Nephron (organoid): ENCODE measurements at regions not wholly inside any gene's neighbourhood (a gene's known extent, or its start where the extent isn't known, plus 50 kb on each side); places are given as distances from the start of the nearest gene placed in this dataset.

Source experiments
- H3K27ac Mint-ChIP-seq, 3 experiments: 2 replicates each; pipeline ENCODE4 v1.8.0; 2020; ENCODE audit warnings: mixed read lengths in 3 of 3, mild to moderate bottlenecking in 2 of 3, moderate library complexity in 1 of 3
- H3K27me3 Mint-ChIP-seq: 2 replicates; pipeline ENCODE4 v1.8.0; 2021; ENCODE audit warnings: low read depth, mild to moderate bottlenecking, moderate library complexity, mixed read lengths
- H3K36me3 Mint-ChIP-seq: 2 replicates; pipeline ENCODE4 v1.8.0; 2020; ENCODE audit warnings: low read depth, mixed read lengths
- H3K4me1 Mint-ChIP-seq: 2 replicates; pipeline ENCODE4 v1.8.0; 2020; ENCODE audit warnings: mixed read lengths
- H3K4me3 Mint-ChIP-seq, 3 experiments: 2 replicates each; pipeline ENCODE4 v1.8.0; 2020; ENCODE audit warnings: mild to moderate bottlenecking in 3 of 3, mixed read lengths in 3 of 3, moderate library complexity in 2 of 3
- H3K9me3 Mint-ChIP-seq: 2 replicates; pipeline ENCODE4 v1.8.0; 2020; ENCODE audit warnings: mixed read lengths
- CTCF ChIP-seq, 3 experiments: fragments of 200-600 bp; sonication (generic); IDR thresholded peaks; one replicate each; pipeline ENCODE4 v1.5.0; 2021; ENCODE audit warnings: antibody characterized with exemption in 3 of 3; ENCODE audit not compliant: unreplicated experiment in 3 of 3

- H3K27ac Mint-ChIP-seq: peak overlapping the region; percentile 81 to 87 (median 82)
- no peaks in the 10 kb centered on the region for H3K27me3 Mint-ChIP-seq
- H3K9me3 Mint-ChIP-seq: no peaks in the 10 kb centered on the region
- H3K4me3 Mint-ChIP-seq: no peak overlapping the region
- H3K36me3 Mint-ChIP-seq: no peaks in the 10 kb centered on the region
- peaks cover 55% of the 10 kb centered on the region for H3K4me1 Mint-ChIP-seq
- no peak for TF ChIP-seq CTCF (IDR thresholded peaks at IDR 0.05; ENCODE audit: unreplicated experiment in 3 of 3)
Measured at GRCh38 chr14:61213191-61213621, 67.9 kb downstream of the TMEM30B start.

GRCh38 chr14:61212546-61212945 lies 68.6 kb downstream of the TMEM30B start:
- Mint-ChIP-seq H3K27me3 (no peaks in the 10 kb centered on the region), H3K4me1 (peaks cover 49% of the 10 kb centered on the region), H3K36me3 (no peaks in the 10 kb centered on the region), H3K4me3 (no peak overlapping the region), H3K27ac (peak overlapping the region; percentile 81 to 87 (median 82)), H3K9me3 (no peaks in the 10 kb centered on the region)
- TF ChIP-seq CTCF (IDR thresholded peaks at IDR 0.05; ENCODE audit: unreplicated experiment in 3 of 3): no peak

GRCh38 chr14:61211476-61212255 lies 69.5 kb downstream of the TMEM30B start:
- H3K27me3 Mint-ChIP-seq: no peaks in the 10 kb centered on the region

GRCh38 chr14:61203081-61203753 lies 77.9 kb downstream of the TMEM30B start:
- no peaks in the 10 kb centered on the region for H3K27me3 Mint-ChIP-seq
- no peaks in the 10 kb centered on the region for H3K9me3 Mint-ChIP-seq
- H3K36me3 Mint-ChIP-seq: no peaks in the 10 kb centered on the region
- no peak for TF ChIP-seq CTCF (IDR thresholded peaks at IDR 0.05; ENCODE audit: unreplicated experiment in 3 of 3)
- peaks cover 40% of the 10 kb centered on the region for H3K4me1 Mint-ChIP-seq
- H3K27ac Mint-ChIP-seq: peak overlapping the region; percentile 17 to 62 (median 20)
- H3K4me3 Mint-ChIP-seq: no peak overlapping the region

More at GRCh38 chr14:61211476-61212255, 69.5 kb downstream of the TMEM30B start:
- Mint-ChIP-seq H3K36me3 (no peaks in the 10 kb centered on the region), H3K27ac (peak overlapping the region; percentile 81 to 87 (median 82)), H3K9me3 (no peaks in the 10 kb centered on the region), H3K4me3 (no peak overlapping the region), H3K4me1 (peaks cover 45% of the 10 kb centered on the region)
- TF ChIP-seq CTCF (IDR thresholded peaks at IDR 0.05; ENCODE audit: unreplicated experiment in 3 of 3): no peak

- Mint-ChIP-seq H3K4me1 (peaks cover 48% of the 10 kb centered on the region), H3K27ac (peak overlapping the region in 2 of 3 experiments; percentile 12 to 13), H3K27me3 (no peaks in the 10 kb centered on the region), H3K36me3 (no peaks in the 10 kb centered on the region), H3K4me3 (no peak overlapping the region), H3K9me3 (no peaks in the 10 kb centered on the region)
- no peak for TF ChIP-seq CTCF (IDR thresholded peaks at IDR 0.05; ENCODE audit: unreplicated experiment in 3 of 3)
Measured at GRCh38 chr14:61202124-61202523, 79.0 kb downstream of the TMEM30B start.
